Thyroid gland (tissue), 4 donors: ENCODE measurements at regions not wholly inside any gene's neighbourhood (a gene's known extent, or its start where the extent isn't known, plus 50 kb on each side); places are given as distances from the start of the nearest gene placed in this dataset.

Source experiments
- DNase-seq, 2 donors: peaks; one replicate each; pipeline ENCODE4 v3.0.0-alpha.2; 2019
- H3K27ac ChIP-seq, 3 donors: fragments of 200-600 bp; sonication (generic); 1 replicate in 2 of 3; 2 replicates in 1 of 3; pipeline ENCODE4 v1.5.1; 2016 to 2019; ENCODE audit warnings: mild to moderate bottlenecking in 1 of 3, moderate library complexity in 1 of 3
- H3K27me3 ChIP-seq: fragments of 200-600 bp; sonication (generic); one replicate; pipeline ENCODE4 v1.5.1; 2019
- H3K36me3 ChIP-seq, 2 donors: fragments of 200-600 bp; sonication (generic); one replicate each; pipeline ENCODE4 v1.5.1; 2016 to 2019
- H3K4me1 ChIP-seq, 2 donors: fragments of 200-600 bp; sonication (generic); one replicate each; pipeline ENCODE4 v1.5.1; 2017 to 2019
- H3K4me3 ChIP-seq, 3 donors: fragments of 200-600 bp; sonication (generic); replicated peaks in 1 of 3; 1 replicate in 2 of 3; 2 replicates in 1 of 3; pipeline ENCODE4 v1.5.1; 2016; ENCODE audit warnings: mild to moderate bottlenecking in 1 of 3
- H3K9me3 ChIP-seq: fragments of 200-600 bp; sonication (generic); one replicate; pipeline ENCODE4 v1.5.1; 2017
- CTCF ChIP-seq, 6 experiments: fragments of 200-600 bp in 3 of 6; fragments of 450-650 bp in 3 of 6; sonication (generic) in 3 of 6; IDR thresholded peaks; one replicate each; pipeline ENCODE4 v1.5.1; 2016 to 2019; ENCODE audit warnings: antibody characterized with exemption in 6 of 6, mild to moderate bottlenecking in 2 of 6, inconsistent platforms in 1 of 6, moderate library complexity in 1 of 6
- POLR2A ChIP-seq, 2 donors: fragments of 450-650 bp; IDR thresholded peaks; one replicate each; pipeline ENCODE4 v1.6.1; 2017; ENCODE audit warnings: antibody characterized with exemption in 2 of 2, mild to moderate bottlenecking in 2 of 2, moderate library complexity in 1 of 2
- WGBS, 2 donors: methylation state at CpG; one replicate each; pipeline ENCODE4 v1.1.5; 2017; 5-methylcytosine and 5-hydroxymethylcytosine counted together
- intact Hi-C: fragments of 100-400 bp; cut with DNase I; formaldehyde crosslinking; loops from one replicate; pipeline ENCODE4 v1.15.1; 2023

- TF ChIP-seq CTCF (IDR thresholded peaks at IDR 0.05): no peak
- no peak for DNase-seq
- Histone ChIP-seq H3K4me1 (no peaks in the 10 kb centered on the region), H3K36me3 (no peaks in the 10 kb centered on the region), H3K27me3 (no peaks in the 10 kb centered on the region), H3K4me3 (no peak overlapping the region), H3K27ac (no peak overlapping the region), H3K9me3 (no peaks in the 10 kb centered on the region)
- WGBS, 2 donors: 89 to 98% methylated on average over 2 of the region's 2 CpGs
- intact Hi-C loops: no loop called here
Observed at GRCh38 chr1:244217711-244218110, 166.6 kb downstream of the ZBTB18 start.

- DNase-seq: no peak
- intact Hi-C loops: no loop called here
- TF ChIP-seq POLR2A (IDR thresholded peaks at IDR 0.05): no peak
- TF ChIP-seq CTCF (IDR thresholded peaks at IDR 0.05): no peak
Observed at GRCh38 chr1:244218220-244218619, 167.1 kb downstream of the ZBTB18 start.

GRCh38 chr1:244219149-244219548 is 168.1 kb downstream of the ZBTB18 start:
- no peaks in the 10 kb centered on the region for H3K36me3 ChIP-seq
- H3K27ac ChIP-seq: no peak overlapping the region
- no peaks in the 10 kb centered on the region for H3K4me1 ChIP-seq
- DNase-seq: no peak
- H3K27me3 ChIP-seq: no peaks in the 10 kb centered on the region
- no peak overlapping the region for H3K4me3 ChIP-seq
- H3K9me3 ChIP-seq: no peaks in the 10 kb centered on the region
- TF ChIP-seq POLR2A (IDR thresholded peaks at IDR 0.05) (no peak), CTCF (IDR thresholded peaks at IDR 0.05) (no peak)
- intact Hi-C loops: no loop called here

More at GRCh38 chr1:244218220-244218619, 167.1 kb downstream of the ZBTB18 start:
- 67 to 74% methylated on average over 9 of the region's 9 CpGs for WGBS, 2 donors
- Histone ChIP-seq H3K36me3 (no peaks in the 10 kb centered on the region), H3K4me1 (no peaks in the 10 kb centered on the region), H3K9me3 (no peaks in the 10 kb centered on the region), H3K27me3 (no peaks in the 10 kb centered on the region), H3K4me3 (no peak overlapping the region), H3K27ac (no peak overlapping the region)

DNA sequence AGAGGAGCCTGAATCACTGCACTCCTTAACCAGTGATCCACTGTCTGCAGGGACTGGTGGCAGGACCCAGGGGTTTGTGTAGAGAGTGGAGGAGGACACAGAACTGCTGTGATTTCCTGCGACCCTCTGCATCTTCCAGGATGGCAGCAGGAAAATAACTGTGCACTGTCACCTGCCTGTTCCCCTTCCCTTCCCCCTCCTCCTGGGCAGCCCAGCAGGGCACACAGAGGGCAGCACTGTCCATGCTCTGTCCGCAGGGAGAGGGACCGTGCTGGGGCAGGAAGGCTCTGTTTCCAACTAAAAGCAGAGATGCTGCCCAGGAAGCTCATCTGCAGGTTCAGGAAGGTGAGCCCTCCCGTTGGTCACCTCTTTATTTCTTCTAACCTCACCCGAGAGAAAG is 168.7 kb downstream of the ZBTB18 start:
- H3K27ac ChIP-seq: no peak overlapping the region
- H3K9me3 ChIP-seq: no peaks in the 10 kb centered on the region
- H3K4me1 ChIP-seq: no peaks in the 10 kb centered on the region
- no peaks in the 10 kb centered on the region for H3K36me3 ChIP-seq
- no peak for DNase-seq
- intact Hi-C loops: no loop called here
- 65 to 69% methylated on average over 5 of the region's 5 CpGs for WGBS, 2 donors
- no peaks in the 10 kb centered on the region for H3K27me3 ChIP-seq
- H3K4me3 ChIP-seq: no peak overlapping the region
- TF ChIP-seq POLR2A (IDR thresholded peaks at IDR 0.05): no peak
- no peak for TF ChIP-seq CTCF (IDR thresholded peaks at IDR 0.05)

GRCh38 chr1:244220410-244220809 is 169.3 kb downstream of the ZBTB18 start:
- Histone ChIP-seq H3K4me3 (no peak overlapping the region), H3K27me3 (no peaks in the 10 kb centered on the region), H3K27ac (no peak overlapping the region), H3K36me3 (no peaks in the 10 kb centered on the region), H3K4me1 (no peaks in the 10 kb centered on the region), H3K9me3 (no peaks in the 10 kb centered on the region)
- intact Hi-C loops: no loop called here
- WGBS, 2 donors: 73 to 82% methylated on average over 3 of the region's 3 CpGs
- TF ChIP-seq CTCF (IDR thresholded peaks at IDR 0.05) (no peak), POLR2A (IDR thresholded peaks at IDR 0.05) (no peak)
- DNase-seq: no peak
